ENCODE measurements at regions not wholly inside any gene's neighbourhood (a gene's known extent, or its start where the extent isn't known, plus 50 kb on each side); places are given as distances from the start of the nearest gene placed in this dataset.

DNA sequence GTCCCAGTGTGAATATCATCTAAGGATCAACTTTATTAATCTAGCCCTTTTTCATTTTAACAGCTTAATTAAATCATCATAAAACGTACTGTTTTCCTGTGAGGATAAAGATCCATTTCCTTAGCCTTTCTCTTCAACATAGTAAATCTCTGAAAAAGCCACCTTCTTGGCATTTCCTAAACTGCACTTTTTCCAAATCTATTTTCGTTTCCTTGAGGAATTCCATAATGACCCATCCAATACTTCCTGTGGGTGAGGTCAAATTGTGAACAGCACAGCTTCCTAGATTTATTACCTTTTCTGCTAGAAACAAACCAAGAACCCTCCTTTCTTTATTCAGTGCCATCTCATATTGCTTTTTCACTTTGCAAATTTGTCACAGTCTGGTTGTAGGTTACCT, 129.4 kb upstream of the CNTN4 start:
- no peak for DNase-seq
- H3K36me3 ChIP-seq: no peaks in the 10 kb centered on the region
- no peaks in the 10 kb centered on the region for H3K4me1 ChIP-seq
- 63 to 72% methylated on average over 2 of the region's 2 CpGs for WGBS, 2 donors
- no peaks in the 10 kb centered on the region for H3K27me3 ChIP-seq
- intact Hi-C loops (cut with DNase I): no loop called here
- no peak overlapping the region for H3K27ac ChIP-seq
- no peaks in the 10 kb centered on the region for H3K9me3 ChIP-seq
- H3K4me3 ChIP-seq (replicated peaks in 1 of 3): no peak overlapping the region
- TF ChIP-seq, protein P1, sequence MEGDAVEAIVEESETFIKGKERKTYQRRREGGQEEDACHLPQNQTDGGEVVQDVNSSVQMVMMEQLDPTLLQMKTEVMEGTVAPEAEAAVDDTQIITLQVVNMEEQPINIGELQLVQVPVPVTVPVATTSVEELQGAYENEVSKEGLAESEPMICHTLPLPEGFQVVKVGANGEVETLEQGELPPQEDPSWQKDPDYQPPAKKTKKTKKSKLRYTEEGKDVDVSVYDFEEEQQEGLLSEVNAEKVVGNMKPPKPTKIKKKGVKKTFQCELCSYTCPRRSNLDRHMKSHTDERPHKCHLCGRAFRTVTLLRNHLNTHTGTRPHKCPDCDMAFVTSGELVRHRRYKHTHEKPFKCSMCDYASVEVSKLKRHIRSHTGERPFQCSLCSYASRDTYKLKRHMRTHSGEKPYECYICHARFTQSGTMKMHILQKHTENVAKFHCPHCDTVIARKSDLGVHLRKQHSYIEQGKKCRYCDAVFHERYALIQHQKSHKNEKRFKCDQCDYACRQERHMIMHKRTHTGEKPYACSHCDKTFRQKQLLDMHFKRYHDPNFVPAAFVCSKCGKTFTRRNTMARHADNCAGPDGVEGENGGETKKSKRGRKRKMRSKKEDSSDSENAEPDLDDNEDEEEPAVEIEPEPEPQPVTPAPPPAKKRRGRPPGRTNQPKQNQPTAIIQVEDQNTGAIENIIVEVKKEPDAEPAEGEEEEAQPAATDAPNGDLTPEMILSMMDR (IDR thresholded peaks at IDR 0.05): no peak
- no peak for TF ChIP-seq POLR2A (IDR thresholded peaks at IDR 0.05)

GRCh38 chr3:1971780-1972179, 126.9 kb upstream of the CNTN4 start:
- DNase-seq: no peak
- Histone ChIP-seq H3K9me3 (no peaks in the 10 kb centered on the region), H3K4me3 (replicated peaks in 1 of 3) (no peak overlapping the region), H3K27ac (no peak overlapping the region), H3K27me3 (no peaks in the 10 kb centered on the region), H3K36me3 (no peaks in the 10 kb centered on the region), H3K4me1 (no peaks in the 10 kb centered on the region)
- intact Hi-C loops (cut with DNase I): no loop called here
- TF ChIP-seq, protein P1 (IDR thresholded peaks at IDR 0.05): no peak
- TF ChIP-seq POLR2A (IDR thresholded peaks at IDR 0.05): no peak
- 67 to 76% methylated on average over 1 of the region's 1 CpG for whole genome bisulfite sequencing, 2 donors

DNA sequence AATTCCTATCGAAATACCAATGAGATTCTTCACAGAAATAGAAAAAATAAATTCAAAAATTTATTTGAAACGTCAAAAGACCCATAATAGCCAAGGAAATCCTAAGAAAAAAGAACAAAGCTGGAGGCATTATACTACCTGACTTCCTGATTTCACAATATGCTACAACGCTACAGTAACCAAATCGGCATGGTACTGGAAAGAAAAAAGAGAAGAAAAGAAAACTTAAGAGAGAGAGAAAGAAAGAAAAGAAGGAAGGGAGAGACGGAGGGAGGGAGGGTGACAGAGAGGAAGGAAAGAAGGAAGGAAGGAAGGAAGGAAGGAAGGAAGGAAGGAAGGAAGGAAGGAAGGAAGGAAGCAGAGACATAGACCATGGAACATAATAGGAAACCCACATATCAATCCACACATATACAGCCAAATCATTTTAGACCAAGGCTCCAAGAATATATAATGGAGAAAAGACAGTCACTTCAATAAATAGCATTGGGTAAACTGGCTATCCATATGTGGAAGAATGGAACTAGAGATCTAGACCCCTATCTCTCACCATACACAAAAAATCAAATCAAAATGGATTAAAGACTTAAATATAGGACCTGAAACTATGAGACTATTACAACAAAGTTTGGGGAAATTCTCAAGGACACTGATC, 118.6 kb upstream of the CNTN4 start:
- DNase-seq: no peak
- Histone ChIP-seq H3K36me3 (no peaks in the 10 kb centered on the region), H3K27me3 (no peaks in the 10 kb centered on the region), H3K4me3 (replicated peaks in 1 of 3) (no peak overlapping the region), H3K4me1 (no peaks in the 10 kb centered on the region), H3K27ac (no peak overlapping the region), H3K9me3 (no peaks in the 10 kb centered on the region)
- WGBS, 2 donors: 74 to 90% methylated on average over 5 of the region's 5 CpGs
- no peak for TF ChIP-seq POLR2A (IDR thresholded peaks at IDR 0.05)
- TF ChIP-seq, protein P1 (IDR thresholded peaks at IDR 0.05): no peak
- intact Hi-C loops (cut with DNase I): no loop called here

- peak; percentile 56 to 64 for DNase-seq
- Histone ChIP-seq H3K27me3 (no peaks in the 10 kb centered on the region), H3K27ac (no peak overlapping the region), H3K9me3 (no peaks in the 10 kb centered on the region), H3K4me3 (replicated peaks in 1 of 3) (no peak overlapping the region), H3K36me3 (no peaks in the 10 kb centered on the region), H3K4me1 (no peaks in the 10 kb centered on the region)
- TF ChIP-seq, protein P1 (IDR thresholded peaks at IDR 0.05): peak in 4 of 6 experiments; percentile 52 to 69 (median 65)
- no peak for TF ChIP-seq POLR2A (IDR thresholded peaks at IDR 0.05)
- 34 to 35% methylated on average over 3 of the region's 3 CpGs for WGBS, 2 donors
- intact Hi-C loops (cut with DNase I): no loop called here
Measured at GRCh38 chr3:1987980-1988379, 110.7 kb upstream of the CNTN4 start.

DNA sequence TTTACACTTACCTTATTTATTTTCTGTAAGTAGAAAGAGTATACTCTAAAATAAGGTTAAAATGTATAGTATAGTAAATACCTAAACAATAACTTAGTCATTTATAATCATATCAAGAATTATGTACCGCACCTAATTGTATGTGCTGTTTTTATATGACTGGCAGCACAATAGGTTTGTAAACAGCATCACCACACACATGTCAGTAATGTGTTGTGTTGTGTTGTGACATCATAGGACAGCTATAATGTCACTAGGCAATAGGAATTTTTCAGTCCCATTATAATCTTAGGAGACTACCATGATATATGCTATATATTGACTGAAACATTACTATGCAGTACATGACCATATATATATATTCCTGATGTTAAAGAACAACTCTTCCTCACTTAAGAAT, 99.9 kb upstream of the CNTN4 start:
- no peak for DNase-seq
- Histone ChIP-seq H3K27me3 (no peaks in the 10 kb centered on the region), H3K4me3 (replicated peaks in 1 of 3) (no peak overlapping the region), H3K9me3 (no peaks in the 10 kb centered on the region), H3K4me1 (no peaks in the 10 kb centered on the region), H3K27ac (no peak overlapping the region), H3K36me3 (no peaks in the 10 kb centered on the region)
- TF ChIP-seq, protein P1 (IDR thresholded peaks at IDR 0.05): no peak
- no peak for TF ChIP-seq POLR2A (IDR thresholded peaks at IDR 0.05)
- 94% methylated on average over 1 of the region's 1 CpG for WGBS, 2 donors
- intact Hi-C loops (cut with DNase I): no loop called here
